ENCODE measurements at regions not wholly inside any gene's neighbourhood (a gene's known extent, or its start where the extent isn't known, plus 50 kb on each side); places are given as distances from the start of the nearest gene placed in this dataset.
"Not testable (repeated sequence)": the region's sequence is repeated elsewhere in the genome, so short reads cannot be mapped to it uniquely, and the experiment has no call there.

GRCh38 chr3:73193943-73194342, 132.5 kb downstream of the EBLN2 start:
- no CpG with 5 or more reads among the region's 5 CpGs for WGBS (ENCODE audit: extremely low coverage, insufficient coverage, insufficient read length)

DNA sequence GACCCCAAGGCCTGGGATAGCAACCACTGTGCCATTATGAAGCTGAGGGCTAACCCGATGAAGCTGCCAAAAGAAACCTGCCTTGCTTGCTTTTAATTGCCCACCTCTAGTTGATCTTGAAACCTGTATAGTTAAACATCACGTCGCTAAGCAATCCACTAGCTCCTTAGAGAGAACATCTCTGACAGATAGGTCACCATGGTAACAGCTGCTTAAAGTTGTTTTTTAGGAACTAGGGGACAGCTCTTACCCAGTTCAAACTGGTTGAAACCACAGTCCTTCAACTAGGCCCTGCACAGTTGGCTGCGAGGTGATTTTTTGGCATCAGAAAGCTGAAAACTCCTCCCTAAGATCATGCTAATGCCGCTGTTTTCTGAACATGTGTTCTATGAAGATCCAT, 135.7 kb downstream of the EBLN2 start:
- H3K4me1 ChIP-seq (ENCODE audit: control insufficient read depth in 1 of 2, insufficient read depth in 2 of 2, low read length in 2 of 2): no peaks in the 10 kb centered on the region
- H3K36me3 ChIP-seq (ENCODE audit: control insufficient read depth in 1 of 2, insufficient read depth in 2 of 2, low read length in 2 of 2): no peaks in the 10 kb centered on the region
- no peaks in the 10 kb centered on the region for H3K27me3 ChIP-seq (ENCODE audit: insufficient read depth, low read length)
- H2BK12ac ChIP-seq (ENCODE audit: low read length): no peak overlapping the region
- no peak overlapping the region for H3K23ac ChIP-seq (ENCODE audit: low read length)
- H3K27ac ChIP-seq (ENCODE audit: low read depth, low read length): no peak overlapping the region
- H3K9me3 ChIP-seq (ENCODE audit: insufficient read depth, low read depth, low read length): no peaks in the 10 kb centered on the region
- H4K8ac ChIP-seq (ENCODE audit: low read depth, low read length): no peak overlapping the region
- no peak overlapping the region for H4K91ac ChIP-seq (ENCODE audit: low read depth, low read length)
- WGBS (ENCODE audit: extremely low coverage, insufficient coverage, insufficient read length): no CpG with 5 or more reads among the region's 5 CpGs
- H3K79me1 ChIP-seq (ENCODE audit: low read length): no peaks in the 10 kb centered on the region
- no peak overlapping the region for H2AK5ac ChIP-seq (ENCODE audit: low read length)
- no peak overlapping the region for H2BK120ac ChIP-seq (ENCODE audit: insufficient read depth, low read length, poor library complexity)
- no peak overlapping the region for H3K9ac ChIP-seq (ENCODE audit: low read length)
- H2AFZ ChIP-seq (ENCODE audit: insufficient read depth, low read length, poor library complexity): no peak overlapping the region
- H3K18ac ChIP-seq (ENCODE audit: low read length): no peak overlapping the region
- no peak overlapping the region for H3K4me3 ChIP-seq (ENCODE audit: low read depth, low read length)
- no peak overlapping the region for H3K14ac ChIP-seq (ENCODE audit: low read length)
- DNase-seq: no peak
- no peak overlapping the region for H4K12ac ChIP-seq (ENCODE audit: low read depth, low read length)
- no peak overlapping the region for H3K4ac ChIP-seq (ENCODE audit: low read depth, low read length)
- no peaks in the 10 kb centered on the region for H3K79me2 ChIP-seq (ENCODE audit: control insufficient read depth, insufficient read depth, low read length, poor library complexity)
- H2BK5ac ChIP-seq (ENCODE audit: low read depth, low read length, poor library complexity): no peak overlapping the region
- H3K4me2 ChIP-seq (ENCODE audit: low read length): no peak overlapping the region

More at GRCh38 chr3:73193943-73194342, 132.5 kb downstream of the EBLN2 start:
- not testable (repeated sequence) for H3K18ac ChIP-seq (ENCODE audit: low read length); H3K4ac ChIP-seq (ENCODE audit: low read depth, low read length); H2AFZ ChIP-seq (ENCODE audit: insufficient read depth, low read length, poor library complexity); DNase-seq; H3K9ac ChIP-seq (ENCODE audit: low read length); H3K14ac ChIP-seq (ENCODE audit: low read length); H4K8ac ChIP-seq (ENCODE audit: low read depth, low read length); H2BK5ac ChIP-seq (ENCODE audit: low read depth, low read length, poor library complexity); H3K79me2 ChIP-seq (ENCODE audit: control insufficient read depth, insufficient read depth, low read length, poor library complexity); H3K4me1 ChIP-seq (ENCODE audit: control insufficient read depth in 1 of 2, insufficient read depth in 2 of 2, low read length in 2 of 2); H3K27ac ChIP-seq (ENCODE audit: low read depth, low read length); H4K91ac ChIP-seq (ENCODE audit: low read depth, low read length); H2BK120ac ChIP-seq (ENCODE audit: insufficient read depth, low read length, poor library complexity); H3K4me3 ChIP-seq (ENCODE audit: low read depth, low read length); H3K4me2 ChIP-seq (ENCODE audit: low read length); H2AK5ac ChIP-seq (ENCODE audit: low read length); H3K9me3 ChIP-seq (ENCODE audit: insufficient read depth, low read depth, low read length); H3K79me1 ChIP-seq (ENCODE audit: low read length); H3K36me3 ChIP-seq (ENCODE audit: control insufficient read depth in 1 of 2, insufficient read depth in 2 of 2, low read length in 2 of 2); H4K12ac ChIP-seq (ENCODE audit: low read depth, low read length); H2BK12ac ChIP-seq (ENCODE audit: low read length); H3K23ac ChIP-seq (ENCODE audit: low read length); H3K27me3 ChIP-seq (ENCODE audit: insufficient read depth, low read length)

- no peak for DNase-seq
- H3K14ac ChIP-seq (ENCODE audit: low read length): no peak overlapping the region
- no peaks in the 10 kb centered on the region for H3K36me3 ChIP-seq (ENCODE audit: control insufficient read depth in 1 of 2, insufficient read depth in 2 of 2, low read length in 2 of 2)
- no peak overlapping the region for H2BK120ac ChIP-seq (ENCODE audit: insufficient read depth, low read length, poor library complexity)
- H3K27ac ChIP-seq (ENCODE audit: low read depth, low read length): no peak overlapping the region
- no peaks in the 10 kb centered on the region for H3K79me1 ChIP-seq (ENCODE audit: low read length)
- H2BK5ac ChIP-seq (ENCODE audit: low read depth, low read length, poor library complexity): no peak overlapping the region
- H3K4me3 ChIP-seq (ENCODE audit: low read depth, low read length): no peak overlapping the region
- no peak overlapping the region for H4K12ac ChIP-seq (ENCODE audit: low read depth, low read length)
- H3K18ac ChIP-seq (ENCODE audit: low read length): no peak overlapping the region
- H3K79me2 ChIP-seq (ENCODE audit: control insufficient read depth, insufficient read depth, low read length, poor library complexity): no peaks in the 10 kb centered on the region
- no peak overlapping the region for H3K4me2 ChIP-seq (ENCODE audit: low read length)
- no peak overlapping the region for H2AK5ac ChIP-seq (ENCODE audit: low read length)
- no peak overlapping the region for H4K8ac ChIP-seq (ENCODE audit: low read depth, low read length)
- H4K91ac ChIP-seq (ENCODE audit: low read depth, low read length): no peak overlapping the region
- no peaks in the 10 kb centered on the region for H3K4me1 ChIP-seq (ENCODE audit: control insufficient read depth in 1 of 2, insufficient read depth in 2 of 2, low read length in 2 of 2)
- no CpG with 5 or more reads among the region's 2 CpGs for WGBS (ENCODE audit: extremely low coverage, insufficient coverage, insufficient read length)
- no peak overlapping the region for H3K4ac ChIP-seq (ENCODE audit: low read depth, low read length)
- no peaks in the 10 kb centered on the region for H3K27me3 ChIP-seq (ENCODE audit: insufficient read depth, low read length)
- H3K9ac ChIP-seq (ENCODE audit: low read length): no peak overlapping the region
- H2AFZ ChIP-seq (ENCODE audit: insufficient read depth, low read length, poor library complexity): no peak overlapping the region
- H3K23ac ChIP-seq (ENCODE audit: low read length): no peak overlapping the region
- H2BK12ac ChIP-seq (ENCODE audit: low read length): no peak overlapping the region
- peaks cover 2% of the 10 kb centered on the region for H3K9me3 ChIP-seq (ENCODE audit: insufficient read depth, low read depth, low read length)
Observed at GRCh38 chr3:73203101-73203500, 141.6 kb downstream of the EBLN2 start.

- Histone ChIP-seq H3K27ac (ENCODE audit: low read depth, low read length) (no peak overlapping the region), H2BK120ac (ENCODE audit: insufficient read depth, low read length, poor library complexity) (no peak overlapping the region), H3K4me2 (ENCODE audit: low read length) (no peak overlapping the region), H2AK5ac (ENCODE audit: low read length) (no peak overlapping the region), H2BK5ac (ENCODE audit: low read depth, low read length, poor library complexity) (no peak overlapping the region), H2AFZ (ENCODE audit: insufficient read depth, low read length, poor library complexity) (no peak overlapping the region), H3K4me3 (ENCODE audit: low read depth, low read length) (no peak overlapping the region), H3K27me3 (ENCODE audit: insufficient read depth, low read length) (no peaks in the 10 kb centered on the region), H3K36me3 (ENCODE audit: control insufficient read depth in 1 of 2, insufficient read depth in 2 of 2, low read length in 2 of 2) (no peaks in the 10 kb centered on the region), H3K4ac (ENCODE audit: low read depth, low read length) (no peak overlapping the region), H3K23ac (ENCODE audit: low read length) (no peak overlapping the region), H3K4me1 (ENCODE audit: control insufficient read depth in 1 of 2, insufficient read depth in 2 of 2, low read length in 2 of 2) (no peaks in the 10 kb centered on the region), H3K18ac (ENCODE audit: low read length) (no peak overlapping the region), H4K12ac (ENCODE audit: low read depth, low read length) (no peak overlapping the region), H4K91ac (ENCODE audit: low read depth, low read length) (no peak overlapping the region), H3K79me1 (ENCODE audit: low read length) (no peaks in the 10 kb centered on the region), H3K9me3 (ENCODE audit: insufficient read depth, low read depth, low read length) (peaks cover 2% of the 10 kb centered on the region), H4K8ac (ENCODE audit: low read depth, low read length) (no peak overlapping the region), H3K14ac (ENCODE audit: low read length) (no peak overlapping the region), H3K79me2 (ENCODE audit: control insufficient read depth, insufficient read depth, low read length, poor library complexity) (no peaks in the 10 kb centered on the region), H2BK12ac (ENCODE audit: low read length) (no peak overlapping the region), H3K9ac (ENCODE audit: low read length) (no peak overlapping the region)
- DNase-seq: no peak
- WGBS (ENCODE audit: extremely low coverage, insufficient coverage, insufficient read length): no CpG with 5 or more reads among the region's 3 CpGs
Observed at GRCh38 chr3:73203633-73204032, 142.2 kb downstream of the EBLN2 start.

All from trophoblast cell (in vitro differentiated cells and primary cell).